GM06990 (cell line): ENCODE measurements at regions not wholly inside any gene's neighbourhood (a gene's known extent, or its start where the extent isn't known, plus 50 kb on each side); places are given as distances from the start of the nearest gene placed in this dataset.

Source experiments
- DNase-seq: peaks from one replicate; pipeline ENCODE4 v3.0.0-alpha.2; 2011; ENCODE audit not compliant: insufficient read length; ENCODE audit errors: extremely low read depth
- H3K27me3 ChIP-seq: replicated peaks from 2 replicates; pipeline ENCODE4 v1.6.0; 2011; ENCODE audit warnings: low read length; ENCODE audit not compliant: control insufficient read depth, insufficient read depth
- H3K36me3 ChIP-seq: 2 replicates; pipeline ENCODE4 v1.5.1; 2011; ENCODE audit warnings: low read length; ENCODE audit not compliant: control insufficient read depth, insufficient read depth
- H3K4me3 ChIP-seq: replicated peaks from 2 replicates; pipeline ENCODE4 v1.5.1; 2011; ENCODE audit warnings: low read depth, mild to moderate bottlenecking, control low read depth, low read length
- CTCF ChIP-seq: IDR thresholded peaks from 2 replicates; pipeline ENCODE4 v1.5.1; 2011; ENCODE audit warnings: low read length, control low read depth, mild to moderate bottlenecking, inconsistent platforms; ENCODE audit not compliant: insufficient read depth, poor library complexity, severe bottlenecking

GRCh38 chr4:126582737-126583136 lies 1050.0 kb upstream of the INTU start:
- Histone ChIP-seq H3K27me3 (no peaks in the 10 kb centered on the region), H3K36me3 (no peaks in the 10 kb centered on the region), H3K4me3 (no peak overlapping the region)
- TF ChIP-seq CTCF: no peak
- no peak for DNase-seq

DNA sequence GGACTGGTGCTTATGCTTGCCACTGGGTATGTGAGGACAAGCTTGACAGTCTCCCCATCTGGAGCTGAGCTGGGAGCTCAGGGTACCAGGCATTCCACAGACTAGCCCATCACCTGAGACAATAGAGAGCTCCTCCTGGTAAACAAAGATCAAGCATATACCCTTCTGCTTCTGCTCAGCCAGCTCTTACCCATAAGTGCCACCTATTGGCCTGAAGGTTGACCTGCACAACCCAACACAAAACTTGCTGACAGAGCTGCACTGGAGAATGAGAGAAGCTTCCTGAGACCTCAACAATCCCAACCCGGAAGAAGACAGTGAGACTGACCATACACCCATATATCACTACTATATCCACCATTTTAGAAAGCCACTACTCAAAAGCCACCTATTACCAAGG lies 1049.2 kb upstream of the INTU start:
- DNase-seq: no peak
- Histone ChIP-seq H3K27me3 (no peaks in the 10 kb centered on the region), H3K36me3 (no peaks in the 10 kb centered on the region), H3K4me3 (no peak overlapping the region)
- TF ChIP-seq CTCF: no peak

- Histone ChIP-seq H3K27me3 (no peaks in the 10 kb centered on the region), H3K4me3 (no peak overlapping the region), H3K36me3 (no peaks in the 10 kb centered on the region)
- DNase-seq: no peak
- no peak for TF ChIP-seq CTCF
Observed at GRCh38 chr4:126591583-126591982, 1041.2 kb upstream of the INTU start.

- Histone ChIP-seq H3K4me3 (no peak overlapping the region), H3K27me3 (no peaks in the 10 kb centered on the region), H3K36me3 (no peaks in the 10 kb centered on the region)
- DNase-seq: no peak
- TF ChIP-seq CTCF: no peak
Observed at GRCh38 chr4:126592088-126592487, 1040.7 kb upstream of the INTU start.

GRCh38 chr4:126593626-126594025 lies 1039.1 kb upstream of the INTU start:
- no peak for TF ChIP-seq CTCF
- Histone ChIP-seq H3K36me3 (no peaks in the 10 kb centered on the region), H3K27me3 (no peaks in the 10 kb centered on the region), H3K4me3 (no peak overlapping the region)
- no peak for DNase-seq

GRCh38 chr4:126595643-126596042 lies 1037.1 kb upstream of the INTU start:
- TF ChIP-seq CTCF: no peak
- Histone ChIP-seq H3K36me3 (no peaks in the 10 kb centered on the region), H3K27me3 (no peaks in the 10 kb centered on the region), H3K4me3 (no peak overlapping the region)
- no peak for DNase-seq
